ENCODE measurements at regions not wholly inside any gene's neighbourhood (a gene's known extent, or its start where the extent isn't known, plus 50 kb on each side); places are given as distances from the start of the nearest gene placed in this dataset.

GRCh38 chr9:113695440-113695851 is 180.7 kb upstream of the ZNF618 start:
- no peak overlapping the region for H3K4me3 ChIP-seq (ENCODE audit: low read depth in 2 of 2, low read length in 1 of 2)
- no peaks in the 10 kb centered on the region for H3F3A ChIP-seq (replicated peaks; ENCODE audit: insufficient read depth)
- no peaks in the 10 kb centered on the region; a peak in 1 of 4 replicates for H3K4me1 ChIP-seq (ENCODE audit: control insufficient read depth in 1 of 2, insufficient read depth in 2 of 2, low read depth in 1 of 2, low read length in 1 of 2)
- no peaks in the 10 kb centered on the region for H4K20me1 ChIP-seq (ENCODE audit: insufficient read depth)
- H3K79me2 ChIP-seq (ENCODE audit: insufficient read depth) = no peaks in the 10 kb centered on the region
- H3K36me3 ChIP-seq (replicated peaks in 1 of 2; ENCODE audit: control insufficient read depth in 1 of 2, insufficient read depth in 2 of 2, low read length in 1 of 2) = no peaks in the 10 kb centered on the region
- no peak overlapping the region for H3K9ac ChIP-seq
- H3K27me3 ChIP-seq (ENCODE audit: insufficient read depth) = no peaks in the 10 kb centered on the region; the same call in 1 of the 2 replicates
- H3K4me2 ChIP-seq = no peak overlapping the region
- no peaks in the 10 kb centered on the region for H3K9me3 ChIP-seq
- H3K27ac ChIP-seq (ENCODE audit: low read depth in 2 of 2, low read length in 1 of 2) = no peak overlapping the region
- POLR2A ChIA-PET = no interaction called here
- DNase-seq = no peak
- WGBS (ENCODE audit: low lambda C conversion rate) = 13% methylated on average over 2 of the region's 2 CpGs
- no peak overlapping the region for H2AFZ ChIP-seq (ENCODE audit: low read depth)
- CTCF ChIA-PET = interaction anchor here (0.8 to 2.4 kb wide), 2 partner anchors 14 to 42 kb away, joined by 3 to 13 read pairs; no protein-coding TSS in a partner anchor
- H3K9me2 ChIP-seq = no peaks in the 10 kb centered on the region
- TF ChIP-seq TCF12 (IDR thresholded peaks at IDR 0.05) (no peak), RXRA (IDR thresholded peaks at IDR 0.05; ENCODE audit: borderline replicate concordance, low read depth) (no peak), POLR2AphosphoS5 (IDR thresholded peaks at IDR 0.05; ENCODE audit: low read depth, low read length) (no peak), NFIC (IDR thresholded peaks at IDR 0.05; ENCODE audit: borderline replicate concordance) (no peak), FOSL2 (IDR thresholded peaks at IDR 0.05; ENCODE audit: borderline replicate concordance, low read depth) (no peak), EZH2phosphoT487 (IDR thresholded peaks at IDR 0.05; ENCODE audit: borderline replicate concordance, low read depth) (no peak), EP300 (IDR thresholded peaks at IDR 0.05; ENCODE audit: borderline replicate concordance in 1 of 2, low read depth in 1 of 2, low read length in 1 of 2) (no peak), GATA2 (CRISPR knock-in tag; IDR thresholded peaks at IDR 0.05) (no peak)
- TF ChIP-seq, protein P1, sequence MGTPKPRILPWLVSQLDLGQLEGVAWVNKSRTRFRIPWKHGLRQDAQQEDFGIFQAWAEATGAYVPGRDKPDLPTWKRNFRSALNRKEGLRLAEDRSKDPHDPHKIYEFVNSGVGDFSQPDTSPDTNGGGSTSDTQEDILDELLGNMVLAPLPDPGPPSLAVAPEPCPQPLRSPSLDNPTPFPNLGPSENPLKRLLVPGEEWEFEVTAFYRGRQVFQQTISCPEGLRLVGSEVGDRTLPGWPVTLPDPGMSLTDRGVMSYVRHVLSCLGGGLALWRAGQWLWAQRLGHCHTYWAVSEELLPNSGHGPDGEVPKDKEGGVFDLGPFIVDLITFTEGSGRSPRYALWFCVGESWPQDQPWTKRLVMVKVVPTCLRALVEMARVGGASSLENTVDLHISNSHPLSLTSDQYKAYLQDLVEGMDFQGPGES (IDR thresholded peaks at IDR 0.05; ENCODE audit: low read depth, low read length) = no peak
- TF ChIP-seq, protein P2, sequence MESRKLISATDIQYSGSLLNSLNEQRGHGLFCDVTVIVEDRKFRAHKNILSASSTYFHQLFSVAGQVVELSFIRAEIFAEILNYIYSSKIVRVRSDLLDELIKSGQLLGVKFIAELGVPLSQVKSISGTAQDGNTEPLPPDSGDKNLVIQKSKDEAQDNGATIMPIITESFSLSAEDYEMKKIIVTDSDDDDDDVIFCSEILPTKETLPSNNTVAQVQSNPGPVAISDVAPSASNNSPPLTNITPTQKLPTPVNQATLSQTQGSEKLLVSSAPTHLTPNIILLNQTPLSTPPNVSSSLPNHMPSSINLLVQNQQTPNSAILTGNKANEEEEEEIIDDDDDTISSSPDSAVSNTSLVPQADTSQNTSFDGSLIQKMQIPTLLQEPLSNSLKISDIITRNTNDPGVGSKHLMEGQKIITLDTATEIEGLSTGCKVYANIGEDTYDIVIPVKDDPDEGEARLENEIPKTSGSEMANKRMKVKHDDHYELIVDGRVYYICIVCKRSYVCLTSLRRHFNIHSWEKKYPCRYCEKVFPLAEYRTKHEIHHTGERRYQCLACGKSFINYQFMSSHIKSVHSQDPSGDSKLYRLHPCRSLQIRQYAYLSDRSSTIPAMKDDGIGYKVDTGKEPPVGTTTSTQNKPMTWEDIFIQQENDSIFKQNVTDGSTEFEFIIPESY (IDR thresholded peaks at IDR 0.05; ENCODE audit: borderline replicate concordance, low read depth) = no peak

DNA sequence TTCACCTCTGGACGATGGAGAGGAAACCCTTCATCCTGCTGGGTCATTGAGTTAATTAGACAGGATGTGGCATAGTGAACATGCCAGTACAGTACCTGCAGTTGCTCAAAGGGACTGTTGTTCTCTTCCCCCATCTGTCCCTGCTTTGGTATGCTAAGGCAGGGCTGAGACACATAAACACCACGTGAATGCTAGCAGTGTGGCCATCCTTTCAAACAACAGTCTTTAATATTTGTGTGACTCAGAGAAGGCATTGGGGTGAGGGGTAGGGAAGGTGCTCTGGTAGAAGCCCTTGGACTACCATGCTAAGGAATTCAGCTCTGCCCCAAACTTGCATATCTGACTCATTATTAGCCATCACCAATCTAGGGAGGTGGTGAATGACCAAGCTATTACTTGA is 180.2 kb upstream of the ZNF618 start:
- CTCF ChIA-PET = interaction anchor here (0.8 to 2.4 kb wide), 2 partner anchors 14 to 42 kb away, joined by 3 to 13 read pairs; no protein-coding TSS in a partner anchor
- WGBS (ENCODE audit: low lambda C conversion rate) = 12% methylated on average over 2 of the region's 2 CpGs

More for the DNA sequence above, 180.2 kb upstream of the ZNF618 start:
- H3K9ac ChIP-seq = no peak overlapping the region
- no peak overlapping the region for H3K4me3 ChIP-seq (ENCODE audit: low read depth in 2 of 2, low read length in 1 of 2)
- no peaks in the 10 kb centered on the region for H3K36me3 ChIP-seq (replicated peaks in 1 of 2; ENCODE audit: control insufficient read depth in 1 of 2, insufficient read depth in 2 of 2, low read length in 1 of 2)
- no peak overlapping the region for H3K27ac ChIP-seq (ENCODE audit: low read depth in 2 of 2, low read length in 1 of 2)
- no peaks in the 10 kb centered on the region; a peak in 1 of 4 replicates for H3K4me1 ChIP-seq (ENCODE audit: control insufficient read depth in 1 of 2, insufficient read depth in 2 of 2, low read depth in 1 of 2, low read length in 1 of 2)
- DNase-seq = no peak
- H2AFZ ChIP-seq (ENCODE audit: low read depth) = no peak overlapping the region
- no peaks in the 10 kb centered on the region for H3K9me2 ChIP-seq
- POLR2A ChIA-PET = no interaction called here
- H3K4me2 ChIP-seq = no peak overlapping the region
- no peaks in the 10 kb centered on the region for H4K20me1 ChIP-seq (ENCODE audit: insufficient read depth)
- no peaks in the 10 kb centered on the region for H3K9me3 ChIP-seq
- TF ChIP-seq SIN3A (IDR thresholded peaks at IDR 0.05; ENCODE audit: borderline replicate concordance, low read depth, low read length) = no peak
- no peak for TF ChIP-seq TEAD4 (IDR thresholded peaks at IDR 0.05; ENCODE audit: borderline replicate concordance, insufficient read depth)
- no peak for TF ChIP-seq RFX5 (IDR thresholded peaks at IDR 0.05; ENCODE audit: low read length)
- no peak for TF ChIP-seq RXRA (IDR thresholded peaks at IDR 0.05; ENCODE audit: borderline replicate concordance, low read depth)
- TF ChIP-seq, protein P3, sequence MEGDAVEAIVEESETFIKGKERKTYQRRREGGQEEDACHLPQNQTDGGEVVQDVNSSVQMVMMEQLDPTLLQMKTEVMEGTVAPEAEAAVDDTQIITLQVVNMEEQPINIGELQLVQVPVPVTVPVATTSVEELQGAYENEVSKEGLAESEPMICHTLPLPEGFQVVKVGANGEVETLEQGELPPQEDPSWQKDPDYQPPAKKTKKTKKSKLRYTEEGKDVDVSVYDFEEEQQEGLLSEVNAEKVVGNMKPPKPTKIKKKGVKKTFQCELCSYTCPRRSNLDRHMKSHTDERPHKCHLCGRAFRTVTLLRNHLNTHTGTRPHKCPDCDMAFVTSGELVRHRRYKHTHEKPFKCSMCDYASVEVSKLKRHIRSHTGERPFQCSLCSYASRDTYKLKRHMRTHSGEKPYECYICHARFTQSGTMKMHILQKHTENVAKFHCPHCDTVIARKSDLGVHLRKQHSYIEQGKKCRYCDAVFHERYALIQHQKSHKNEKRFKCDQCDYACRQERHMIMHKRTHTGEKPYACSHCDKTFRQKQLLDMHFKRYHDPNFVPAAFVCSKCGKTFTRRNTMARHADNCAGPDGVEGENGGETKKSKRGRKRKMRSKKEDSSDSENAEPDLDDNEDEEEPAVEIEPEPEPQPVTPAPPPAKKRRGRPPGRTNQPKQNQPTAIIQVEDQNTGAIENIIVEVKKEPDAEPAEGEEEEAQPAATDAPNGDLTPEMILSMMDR (IDR thresholded peaks at IDR 0.05) = no peak
- no peak for TF ChIP-seq USF2 (IDR thresholded peaks at IDR 0.05; ENCODE audit: borderline replicate concordance, low read depth, low read length)
- TF ChIP-seq USF1 (IDR thresholded peaks at IDR 0.05; ENCODE audit: borderline replicate concordance, low read depth) = no peak
- no peaks in the 10 kb centered on the region for H3K79me2 ChIP-seq (ENCODE audit: insufficient read depth)
- no peaks in the 10 kb centered on the region for H3F3A ChIP-seq (replicated peaks; ENCODE audit: insufficient read depth)
- H3K27me3 ChIP-seq (ENCODE audit: insufficient read depth) = no peaks in the 10 kb centered on the region; the same call in 1 of the 2 replicates
